DMS53 (cell line): ENCODE measurements at regions not wholly inside any gene's neighbourhood (a gene's known extent, or its start where the extent isn't known, plus 50 kb on each side); places are given as distances from the start of the nearest gene placed in this dataset.
"Not testable (repeated sequence)": the region's sequence is repeated elsewhere in the genome, so short reads cannot be mapped to it uniquely, and the experiment has no call there.

Source experiments
- DNase-seq: peaks from one replicate; lab custom pipeline; 2025; lab: John Stamatoyannopoulos, UW

DNA sequence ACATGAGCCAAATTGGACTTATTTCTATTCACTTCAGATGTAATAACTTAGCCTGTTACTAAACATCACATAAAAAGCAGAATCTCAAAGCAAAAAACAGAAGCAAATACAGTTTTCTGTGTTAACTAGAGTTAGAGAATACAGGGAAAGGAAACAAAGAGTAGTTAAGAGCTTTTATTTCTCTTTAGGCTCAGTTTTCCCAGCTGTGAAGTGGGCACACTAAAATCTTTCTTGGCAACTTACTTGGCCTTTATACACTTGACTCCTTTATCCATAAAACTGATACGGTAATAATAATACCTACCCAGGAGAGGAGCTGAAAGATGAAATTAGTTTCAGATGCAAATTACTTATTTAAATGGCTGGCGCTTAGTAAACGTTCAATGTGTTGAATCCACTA is 132.8 kb upstream of the SPATS2L start:
- no peak for DNase-seq

DNA sequence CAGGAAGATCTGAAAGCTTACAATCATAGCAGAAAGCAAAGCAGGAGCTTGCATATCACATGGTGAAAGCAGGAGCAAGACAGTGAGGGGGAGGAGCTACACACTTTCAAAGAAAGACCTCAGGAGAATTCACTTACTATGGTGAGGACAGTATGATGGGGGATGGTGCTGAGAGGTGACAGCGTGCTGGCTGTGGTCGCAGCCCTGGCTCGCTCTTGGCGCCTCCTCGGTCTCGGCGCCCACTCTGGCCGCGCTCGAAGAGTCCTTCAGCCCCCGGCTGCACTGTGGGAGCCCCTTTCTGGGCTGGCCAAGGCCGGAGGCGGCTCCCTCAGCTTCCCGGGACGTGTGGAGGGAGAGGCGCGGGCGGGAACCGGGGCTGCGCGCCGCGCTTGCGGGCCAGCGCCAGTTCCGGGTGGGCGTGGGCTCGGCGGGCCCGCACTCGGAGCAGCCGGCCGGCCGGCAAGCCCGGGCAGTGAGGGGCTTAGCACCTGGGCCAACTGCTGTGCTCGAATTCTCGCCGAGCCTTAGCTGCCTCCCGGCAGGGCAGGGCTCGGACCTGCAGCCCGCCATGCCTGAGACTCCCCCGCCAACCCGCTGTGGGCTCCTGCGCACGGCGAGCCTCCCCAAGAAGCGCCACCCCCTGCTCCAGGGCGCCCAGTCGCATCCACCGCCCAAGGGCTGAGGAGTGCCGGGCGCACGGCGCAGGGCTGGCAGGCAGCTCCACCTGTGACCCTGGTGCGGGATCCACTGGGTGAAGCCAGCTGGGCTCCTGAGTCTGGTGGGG is 131.9 kb upstream of the SPATS2L start:
- no peak for DNase-seq

DNA sequence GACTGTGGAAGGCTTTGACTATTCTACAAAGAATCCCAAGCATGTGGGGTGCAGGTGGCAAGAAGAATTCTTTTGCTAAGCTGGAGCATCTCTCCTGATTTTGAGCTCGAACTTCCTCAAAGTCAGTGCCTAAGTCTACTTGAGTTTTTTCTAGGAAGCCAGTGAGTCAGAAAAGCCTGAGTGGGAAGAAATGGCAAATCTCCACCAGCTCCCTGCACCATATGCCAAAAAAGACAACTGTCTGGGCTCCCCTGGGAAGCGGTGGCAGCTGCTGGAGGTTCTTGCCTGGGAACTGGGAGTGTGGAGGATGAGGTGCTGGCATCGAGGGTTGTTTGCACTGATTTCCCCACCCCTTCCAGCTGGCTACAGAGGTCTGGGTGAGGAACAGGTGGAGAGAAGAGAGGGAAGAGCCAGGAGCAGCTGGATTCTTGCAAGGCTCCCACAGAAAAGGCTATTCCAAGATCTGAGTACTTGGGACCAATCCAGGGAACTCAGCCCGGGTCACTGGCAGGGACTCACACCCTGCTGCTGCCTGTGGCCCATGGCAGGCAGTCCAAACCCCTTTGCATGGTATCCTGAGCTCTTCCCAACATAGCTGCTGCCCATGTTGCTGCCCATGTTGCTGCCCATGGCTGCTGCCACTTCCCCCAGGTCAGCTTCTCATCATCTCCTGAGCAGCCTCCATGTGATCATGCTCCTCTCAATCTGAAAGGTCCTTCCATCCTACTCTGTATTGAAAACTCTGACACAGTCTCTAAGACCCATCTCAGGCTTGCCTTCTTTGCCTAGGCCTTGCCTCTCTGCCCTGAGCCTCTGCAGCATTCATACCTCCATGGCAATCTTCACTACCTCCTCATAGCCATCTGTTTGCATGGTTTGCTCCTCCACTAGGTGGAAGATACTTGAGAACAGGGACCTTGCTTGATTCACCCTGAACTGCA is 128.3 kb upstream of the SPATS2L start:
- DNase-seq = peak; percentile 15

DNA sequence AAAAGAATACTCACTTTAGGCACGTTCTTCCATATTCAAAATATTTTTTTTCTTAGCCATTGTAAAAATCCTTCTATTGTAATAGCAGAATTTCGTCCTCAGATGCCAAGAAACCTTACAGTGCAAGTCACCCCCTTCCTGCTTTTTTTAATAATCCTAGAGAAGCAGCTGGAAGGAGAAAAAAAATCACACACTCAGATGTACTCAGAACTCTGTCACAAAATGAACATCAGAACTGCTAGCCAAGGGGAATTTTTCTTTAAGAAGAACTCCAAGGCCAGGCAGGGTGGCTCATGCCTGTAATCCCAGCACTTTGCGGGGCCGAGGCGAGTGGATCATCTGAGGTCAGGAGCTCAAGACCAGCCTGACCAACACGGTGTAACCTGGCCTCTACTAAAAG is 127.3 kb upstream of the SPATS2L start:
- no peak for DNase-seq

DNA sequence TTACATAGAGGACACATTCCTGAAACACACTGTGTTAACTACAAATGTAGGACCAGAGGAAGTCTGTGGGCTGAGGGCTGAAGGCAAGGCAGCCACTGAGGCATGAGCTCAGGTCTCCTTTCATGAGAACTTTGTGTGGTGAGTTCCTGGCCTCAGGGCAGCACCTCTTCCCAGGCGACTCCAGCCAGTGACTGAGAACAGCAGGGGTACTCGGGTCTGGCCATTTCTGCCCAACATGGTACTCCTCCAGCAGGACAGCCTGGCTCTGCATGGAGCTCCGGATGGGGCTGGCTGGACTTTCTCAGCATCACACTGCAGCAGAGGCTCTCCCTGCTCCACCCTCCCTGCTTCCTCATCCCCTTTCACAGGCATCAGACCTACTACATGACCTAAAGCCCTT is 125.5 kb upstream of the SPATS2L start:
- DNase-seq = no peak

DNA sequence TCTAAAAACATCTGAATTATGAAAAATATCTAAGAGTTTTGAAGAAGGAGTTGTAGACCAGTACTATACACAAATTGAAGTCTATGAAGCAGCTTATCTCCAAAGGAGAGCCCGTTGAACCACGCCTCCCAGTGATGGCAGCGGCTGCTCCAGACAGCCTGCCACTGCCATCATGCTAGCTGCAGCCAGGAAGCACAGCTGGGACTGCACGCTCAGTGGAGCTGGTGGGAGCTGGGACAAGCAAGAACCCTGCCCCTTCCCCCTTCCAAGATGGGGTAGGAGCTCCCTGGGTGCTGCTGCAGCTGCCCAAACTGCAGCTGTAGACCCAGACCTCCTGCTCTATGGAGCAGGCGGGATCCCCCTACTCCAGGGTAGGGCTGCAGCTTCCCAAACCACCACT is 124.7 kb upstream of the SPATS2L start:
- no peak for DNase-seq

DNA sequence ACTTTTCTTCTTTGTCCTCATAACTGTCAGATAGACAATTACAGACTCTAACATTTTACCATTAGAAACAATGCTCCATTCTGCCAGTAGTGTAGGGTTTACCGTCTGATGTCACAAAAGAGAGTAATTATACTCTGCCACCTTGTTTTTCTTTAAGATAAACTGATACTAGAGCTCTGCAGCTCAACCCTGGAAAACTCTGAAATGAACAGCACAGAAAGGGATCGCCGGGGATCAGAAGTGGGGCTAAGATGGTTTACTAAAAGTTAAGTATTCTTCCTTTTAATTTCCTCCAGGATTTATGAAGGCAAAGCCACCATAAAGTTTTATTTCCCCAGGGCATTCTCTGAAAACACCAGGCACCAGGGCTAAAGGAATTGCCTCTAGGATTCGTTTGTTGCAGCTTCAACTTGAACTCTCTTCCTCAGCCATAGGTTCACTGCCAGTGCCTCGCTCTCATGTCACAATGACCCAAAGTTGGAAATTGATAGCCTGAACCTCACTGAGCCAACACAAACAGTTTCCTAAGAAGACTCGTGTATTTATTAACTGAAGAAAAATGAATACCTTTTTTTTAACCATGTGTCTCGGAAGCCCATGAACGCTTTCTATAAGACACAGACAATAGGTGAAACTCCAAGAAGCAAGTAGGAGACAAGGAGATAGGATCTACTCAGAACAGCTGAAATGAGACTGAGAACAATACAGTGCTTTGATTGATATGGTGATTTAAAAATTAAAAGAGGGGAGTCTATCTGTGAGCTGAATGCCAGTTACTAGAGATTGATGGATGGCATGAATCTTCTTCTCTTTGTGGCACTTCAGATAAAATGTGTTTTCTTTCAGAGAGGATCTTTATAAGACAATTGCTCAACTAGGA is 121.5 kb upstream of the SPATS2L start:
- no peak for DNase-seq

DNA sequence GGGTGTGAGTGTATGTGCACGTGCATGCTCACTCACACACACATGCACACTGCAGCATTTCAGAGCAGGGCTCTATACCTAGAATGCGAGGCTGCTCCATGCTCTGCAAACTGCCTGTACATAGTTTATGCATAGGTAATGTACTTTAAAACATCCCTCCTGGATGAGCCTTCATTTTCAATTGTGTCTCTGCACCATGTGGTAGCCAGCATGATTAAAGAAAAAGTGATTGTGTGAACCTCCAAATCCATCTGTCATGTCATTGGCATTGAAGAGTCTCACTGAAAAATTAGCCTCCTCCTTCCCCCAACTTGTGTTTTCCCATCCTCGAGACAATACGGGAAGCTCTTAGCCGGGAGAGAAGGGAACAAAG is 120.9 kb upstream of the SPATS2L start:
- no peak for DNase-seq

DNA sequence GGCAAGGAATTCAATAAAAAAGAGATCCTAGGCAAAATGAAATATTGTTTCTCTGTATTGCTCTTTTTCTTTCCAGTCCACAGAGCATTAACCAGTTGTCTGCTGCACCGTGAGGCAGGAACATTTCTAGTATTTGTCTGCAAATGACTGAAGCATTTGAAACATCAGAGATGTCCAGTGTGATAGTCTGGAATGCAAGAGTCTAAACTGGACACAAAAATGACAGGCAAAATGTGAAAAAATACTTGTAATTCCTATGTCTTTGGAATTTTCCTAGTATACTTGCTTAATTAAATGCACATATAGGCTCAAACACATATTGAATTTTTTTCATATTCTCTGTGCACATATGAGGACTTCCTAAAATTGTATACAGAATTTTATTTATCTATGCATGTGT is 120.5 kb upstream of the SPATS2L start:
- no peak for DNase-seq

DNA sequence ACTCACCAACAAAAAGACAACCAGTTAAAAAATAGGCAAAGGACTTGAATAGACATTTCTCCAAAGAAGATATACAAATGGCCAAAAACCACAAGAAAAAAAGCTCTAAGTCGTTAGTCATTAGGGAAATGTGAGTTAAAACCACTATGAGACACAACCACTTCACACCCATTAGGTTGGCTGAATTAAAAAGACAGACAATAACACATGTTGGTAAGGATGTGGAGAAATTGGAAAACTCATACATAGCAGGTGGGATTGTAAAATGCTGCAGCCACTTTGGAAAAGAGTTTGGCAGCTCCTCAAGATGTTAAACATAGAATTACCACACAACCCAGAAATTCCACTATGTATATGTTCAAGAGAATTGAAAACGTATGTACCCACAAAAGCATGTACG is 117.6 kb upstream of the SPATS2L start:
- no peak for DNase-seq

DNA sequence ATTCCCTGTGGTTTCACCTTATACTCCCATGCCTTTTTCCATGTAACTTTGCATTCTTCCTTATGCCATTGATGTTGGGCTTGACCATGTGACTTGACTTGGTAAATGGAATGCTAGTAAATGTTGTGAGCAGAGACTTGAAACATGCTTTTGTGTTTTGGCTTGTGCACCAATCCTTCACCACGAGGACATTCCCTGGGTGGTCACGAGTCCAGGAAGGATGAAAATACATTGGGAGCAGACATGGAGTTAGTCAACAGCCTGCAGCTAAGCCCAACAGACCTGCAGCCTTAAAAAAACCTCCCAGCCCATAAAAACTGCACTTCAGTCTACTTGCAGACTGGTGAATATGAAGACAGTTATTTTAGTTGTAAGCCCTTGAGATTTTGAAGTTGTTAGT is 116.5 kb upstream of the SPATS2L start:
- DNase-seq = no peak

DNA sequence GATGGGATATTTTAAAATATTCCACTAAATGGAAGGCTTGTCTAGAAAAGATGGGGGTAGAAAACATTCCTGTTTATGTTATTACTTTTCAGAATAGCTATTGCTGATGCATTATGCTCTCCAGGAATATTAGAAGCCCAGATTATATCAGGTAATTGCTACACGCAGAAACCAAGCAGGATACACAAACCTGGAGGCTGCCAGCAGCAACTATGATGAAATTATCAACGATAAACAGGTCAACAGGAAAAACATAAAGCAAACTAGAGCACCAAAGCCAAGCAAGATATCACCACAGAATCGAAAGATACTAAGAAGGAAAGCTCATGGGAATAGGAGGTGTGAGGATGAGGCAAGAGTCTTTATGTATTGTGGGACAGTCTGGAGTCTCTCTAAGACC is 113.2 kb upstream of the SPATS2L start:
- no peak for DNase-seq

DNA sequence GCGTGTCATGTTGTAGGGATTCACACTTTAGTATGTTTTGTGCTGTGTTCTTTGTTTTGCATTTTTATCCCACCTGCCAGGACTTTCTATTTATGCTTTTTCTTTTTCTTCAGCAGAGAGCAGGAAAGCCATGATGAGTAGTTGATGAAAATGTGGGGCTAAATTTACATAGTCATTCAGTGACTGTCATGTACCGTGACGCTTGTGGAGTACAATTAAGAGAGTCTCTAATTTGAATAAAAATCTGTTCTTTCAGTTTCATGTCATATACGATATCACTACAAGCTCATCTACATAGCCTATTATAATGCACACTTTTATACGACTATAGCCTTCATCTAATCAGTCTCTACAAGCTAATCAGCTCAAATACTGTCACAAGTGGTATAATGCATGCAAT is 112.7 kb upstream of the SPATS2L start:
- no peak for DNase-seq

DNA sequence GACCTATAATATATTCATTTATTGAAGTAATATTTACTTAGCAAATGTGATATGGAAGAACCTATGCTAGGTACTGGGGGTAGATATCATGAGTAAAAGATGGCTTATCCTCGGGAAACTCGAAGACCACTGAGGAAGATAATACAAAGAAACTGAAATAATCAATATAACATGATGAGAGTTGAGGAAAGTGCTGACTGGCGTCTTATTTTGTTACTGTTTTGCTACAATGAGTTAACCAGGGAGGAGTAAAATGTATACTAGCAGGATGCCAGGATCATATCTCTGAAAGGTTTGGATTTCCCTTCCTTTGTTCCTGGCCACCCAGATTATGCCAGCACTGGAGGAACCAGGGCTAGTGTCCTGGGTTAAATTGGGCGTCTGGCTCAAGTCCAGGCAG is 111.7 kb upstream of the SPATS2L start:
- no peak for DNase-seq

DNA sequence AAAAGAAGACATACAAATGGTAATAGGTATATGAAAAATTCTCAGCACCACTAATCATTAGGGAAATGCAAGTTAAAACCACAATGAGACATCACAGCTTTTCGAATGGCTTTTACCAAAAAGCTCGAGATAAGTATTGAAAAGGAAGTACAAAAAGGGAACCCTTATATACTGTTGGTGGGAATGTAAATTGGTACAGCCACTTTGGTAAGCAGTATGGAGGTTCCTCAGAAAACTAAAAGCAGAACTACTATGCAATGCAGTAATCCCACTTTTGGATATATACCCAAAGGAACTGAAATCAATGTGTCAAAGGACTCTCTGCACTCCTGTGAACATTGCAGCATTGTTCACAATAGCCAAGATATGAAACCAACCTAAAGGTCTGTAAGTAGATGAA is 107.5 kb upstream of the SPATS2L start:
- no peak for DNase-seq

DNA sequence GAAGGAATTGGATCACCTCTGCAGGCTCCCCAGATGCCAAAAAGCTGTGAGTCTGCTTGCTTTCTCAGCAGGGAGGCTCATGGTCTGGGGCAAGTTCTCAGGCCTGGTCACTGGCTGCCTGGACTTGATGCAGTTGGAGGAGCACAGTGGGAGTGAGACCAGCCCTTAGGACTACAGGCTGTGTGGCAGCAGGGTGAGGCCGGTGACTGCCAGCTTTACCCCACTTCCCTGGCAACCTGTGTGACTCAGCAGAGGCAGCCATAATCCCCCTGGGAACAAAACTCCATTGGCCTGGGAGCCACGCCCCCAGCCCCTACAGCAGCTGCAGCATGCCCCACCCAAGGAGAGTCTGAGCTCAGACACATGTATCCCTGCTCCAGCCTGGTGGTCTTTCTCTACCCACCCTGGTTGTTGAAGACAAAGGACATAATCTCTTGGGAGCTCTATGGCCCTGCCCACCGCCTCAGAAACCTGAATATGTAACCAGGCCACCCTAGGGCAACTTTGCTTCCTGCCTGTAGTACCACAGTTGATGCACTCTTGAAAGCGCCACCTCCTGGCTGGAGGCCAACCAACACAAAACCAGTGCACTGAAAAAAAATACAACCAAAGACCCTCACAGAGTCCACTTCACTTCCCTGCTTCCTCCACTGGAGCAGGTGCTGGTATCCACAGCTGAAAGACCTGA is 106.8 kb upstream of the SPATS2L start:
- DNase-seq = peak; percentile 26

DNA sequence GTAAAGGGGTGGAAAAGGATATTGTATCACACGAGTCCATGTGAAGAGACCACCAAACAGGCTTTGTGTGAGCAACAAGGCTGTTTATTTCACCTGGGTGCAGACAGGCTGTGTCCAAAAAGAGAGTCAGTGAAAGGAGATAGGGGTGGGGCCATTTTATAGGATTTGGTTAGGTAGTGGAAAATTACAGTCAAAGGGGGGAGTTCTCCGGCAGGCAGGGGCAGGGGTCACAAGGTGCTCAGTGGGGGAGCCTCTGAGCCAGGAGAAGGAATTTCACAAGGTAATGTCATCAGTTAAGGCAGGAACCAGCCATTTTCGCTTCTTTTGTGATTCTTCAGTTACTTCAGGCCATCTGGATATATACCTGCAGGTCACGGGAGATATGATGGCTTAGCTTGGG is 104.7 kb upstream of the SPATS2L start:
- not testable (repeated sequence) for DNase-seq

DNA sequence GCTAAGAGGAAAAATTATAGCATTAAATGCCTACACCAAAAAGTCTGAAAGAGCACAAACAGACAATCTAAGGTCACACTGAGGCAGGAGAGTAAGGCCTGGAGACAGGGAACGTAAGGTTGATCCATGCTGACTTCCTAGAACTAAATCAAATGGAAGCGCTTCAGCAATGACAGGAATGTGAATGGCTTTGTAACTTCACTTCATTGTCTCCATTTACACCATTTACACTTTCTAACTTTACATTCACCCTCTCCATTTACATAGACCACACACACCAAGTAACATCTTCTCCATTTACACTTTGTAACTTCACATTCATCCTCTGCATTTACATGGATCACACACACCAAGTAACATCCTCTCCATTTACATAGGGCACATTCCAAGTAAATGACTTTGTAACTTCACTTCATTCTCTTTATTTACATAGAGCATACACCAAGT is 103.1 kb upstream of the SPATS2L start:
- no peak for DNase-seq

DNA sequence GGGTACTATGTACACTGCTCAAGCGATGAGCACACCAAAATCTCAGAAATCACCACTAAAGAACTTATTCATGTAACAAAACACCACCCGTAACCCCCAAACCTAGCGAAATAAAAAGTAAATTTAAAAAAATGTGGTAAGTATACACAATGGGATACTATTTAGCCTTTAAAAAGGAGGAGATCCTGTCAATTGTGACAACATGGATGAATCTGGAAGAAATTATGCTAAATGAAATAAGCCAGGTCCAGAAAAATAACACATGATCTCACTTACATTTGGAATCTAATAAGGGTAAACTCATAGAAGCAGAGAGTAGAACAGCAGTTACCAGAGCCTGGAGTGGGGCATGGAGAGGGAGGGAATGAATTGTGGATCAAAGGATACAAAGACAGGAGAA is 98.5 kb upstream of the SPATS2L start:
- DNase-seq = no peak

DNA sequence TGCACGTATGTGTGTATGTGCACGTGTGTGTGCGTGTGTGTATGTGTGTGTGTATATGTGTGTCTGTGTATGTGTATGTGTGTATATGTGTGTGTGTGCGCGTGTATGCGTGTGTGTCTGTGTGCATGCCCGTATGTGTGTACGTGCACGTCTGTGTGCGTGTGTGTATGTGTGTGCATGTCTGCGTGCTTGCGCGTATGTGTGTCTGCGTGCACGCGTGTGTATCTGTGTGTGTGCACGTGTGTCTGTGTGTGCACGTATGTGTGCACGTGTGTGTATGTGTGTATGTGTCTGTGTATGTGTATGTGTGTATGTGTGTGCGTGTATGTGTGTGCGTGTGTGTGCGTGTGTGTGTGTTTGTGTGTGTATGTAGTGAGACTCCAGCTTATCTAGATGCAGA is 97.5 kb upstream of the SPATS2L start:
- DNase-seq = no peak

DNA sequence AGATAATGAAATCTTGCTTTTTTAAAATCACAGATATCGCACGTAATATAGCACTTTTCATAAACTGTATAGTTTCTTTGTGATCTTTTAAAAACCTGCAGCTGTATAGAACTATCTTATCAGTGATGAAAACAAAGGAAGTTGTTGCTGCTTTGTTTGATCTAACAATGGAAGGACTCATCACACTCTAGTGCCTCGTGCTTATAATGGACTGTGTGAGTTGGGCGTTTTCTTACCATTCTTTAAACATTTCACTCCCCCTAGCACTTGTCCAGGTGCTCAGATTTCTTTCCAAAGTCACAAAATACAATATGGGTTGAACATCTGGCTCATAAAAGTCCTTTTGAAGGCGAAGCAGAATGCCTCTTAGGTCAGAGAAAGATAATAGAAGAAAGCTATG is 94.8 kb upstream of the SPATS2L start:
- DNase-seq = no peak
